ENCODE measurements at regions not wholly inside any gene's neighbourhood (a gene's known extent, or its start where the extent isn't known, plus 50 kb on each side); places are given as distances from the start of the nearest gene placed in this dataset.

DNA sequence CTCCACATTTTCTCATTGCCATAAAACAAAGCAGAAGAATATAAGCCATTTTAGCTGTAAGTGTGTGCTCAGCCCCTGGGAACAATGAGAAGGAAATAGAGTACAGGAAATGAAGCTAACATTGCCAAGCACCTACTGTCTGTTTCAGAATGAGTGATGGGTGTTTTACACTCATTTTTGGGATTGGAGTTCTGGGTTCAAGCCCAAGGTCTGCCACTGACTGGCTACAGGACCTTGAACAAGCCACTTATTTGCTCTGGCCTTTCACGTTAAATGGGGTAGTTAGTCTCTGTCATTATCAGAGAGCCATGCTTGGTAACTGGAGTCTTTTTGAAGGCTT lies 80.7 kb upstream of the KAZN start:
- Mint-ChIP-seq H3K4me3 (ENCODE audit: unreplicated experiment) (peak overlapping the region; percentile 35), H3K36me3 (ENCODE audit: insufficient read depth, unreplicated experiment) (peaks cover 6% of the 10 kb centered on the region), H3K27me3 (ENCODE audit: insufficient read depth, unreplicated experiment) (no peaks in the 10 kb centered on the region), H3K9me3 (ENCODE audit: unreplicated experiment) (no peaks in the 10 kb centered on the region), H3K4me1 (ENCODE audit: insufficient read depth, unreplicated experiment) (peaks cover 64% of the 10 kb centered on the region), H3K27ac (ENCODE audit: low read depth, unreplicated experiment) (peak overlapping the region; percentile 86)
- intact Hi-C loops (cut with micrococcal nuclease) = no loop called here
- ChIA-PET POLR2A (interaction anchor here (0.5 to 1.4 kb wide), 5 partner anchors 22 to 347 kb away, joined by 3 to 6 read pairs (median 3); no protein-coding TSS in a partner anchor), CTCF (interaction anchor here (0.6 to 1.0 kb wide), 2 partner anchors 56 to 510 kb away, joined by 3 read pairs; no protein-coding TSS in a partner anchor)
- BruUV-seq (replicated peaks) = TSS peak; percentile 85
- DNase-seq (ENCODE audit: unreplicated experiment) = no peak
- TF ChIP-seq, protein P1, sequence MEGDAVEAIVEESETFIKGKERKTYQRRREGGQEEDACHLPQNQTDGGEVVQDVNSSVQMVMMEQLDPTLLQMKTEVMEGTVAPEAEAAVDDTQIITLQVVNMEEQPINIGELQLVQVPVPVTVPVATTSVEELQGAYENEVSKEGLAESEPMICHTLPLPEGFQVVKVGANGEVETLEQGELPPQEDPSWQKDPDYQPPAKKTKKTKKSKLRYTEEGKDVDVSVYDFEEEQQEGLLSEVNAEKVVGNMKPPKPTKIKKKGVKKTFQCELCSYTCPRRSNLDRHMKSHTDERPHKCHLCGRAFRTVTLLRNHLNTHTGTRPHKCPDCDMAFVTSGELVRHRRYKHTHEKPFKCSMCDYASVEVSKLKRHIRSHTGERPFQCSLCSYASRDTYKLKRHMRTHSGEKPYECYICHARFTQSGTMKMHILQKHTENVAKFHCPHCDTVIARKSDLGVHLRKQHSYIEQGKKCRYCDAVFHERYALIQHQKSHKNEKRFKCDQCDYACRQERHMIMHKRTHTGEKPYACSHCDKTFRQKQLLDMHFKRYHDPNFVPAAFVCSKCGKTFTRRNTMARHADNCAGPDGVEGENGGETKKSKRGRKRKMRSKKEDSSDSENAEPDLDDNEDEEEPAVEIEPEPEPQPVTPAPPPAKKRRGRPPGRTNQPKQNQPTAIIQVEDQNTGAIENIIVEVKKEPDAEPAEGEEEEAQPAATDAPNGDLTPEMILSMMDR (IDR thresholded peaks at IDR 0.05; ENCODE audit: unreplicated experiment) = no peak

DNA sequence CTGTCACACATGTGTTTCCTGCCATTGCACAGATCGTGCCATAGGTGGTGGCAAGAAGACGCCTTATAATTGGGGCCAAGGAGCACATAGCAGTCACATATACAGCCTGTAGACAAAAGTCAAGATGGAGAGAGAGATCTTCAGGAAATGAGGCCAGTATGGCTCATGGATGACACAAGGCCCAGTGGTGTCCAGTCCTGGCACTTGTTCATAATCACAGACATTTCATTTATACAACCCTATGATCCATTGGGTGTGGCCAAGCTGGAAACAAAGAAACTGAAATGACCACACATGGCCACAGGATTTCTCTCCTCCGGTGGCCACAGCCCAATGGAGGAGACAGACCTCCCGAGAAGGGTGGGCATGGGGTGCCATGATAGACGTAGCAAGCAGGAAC lies 78.5 kb upstream of the KAZN start:
- intact Hi-C loops (cut with micrococcal nuclease) = no loop called here
- H3K27me3 Mint-ChIP-seq (ENCODE audit: insufficient read depth, unreplicated experiment) = no peaks in the 10 kb centered on the region
- no peak for DNase-seq (ENCODE audit: unreplicated experiment)
- TF ChIP-seq, protein P1 (IDR thresholded peaks at IDR 0.05; ENCODE audit: unreplicated experiment) = no peak
- H3K4me1 Mint-ChIP-seq (ENCODE audit: insufficient read depth, unreplicated experiment) = peaks cover 71% of the 10 kb centered on the region
- H3K4me3 Mint-ChIP-seq (ENCODE audit: unreplicated experiment) = no peak overlapping the region
- POLR2A ChIA-PET = interaction anchor here (0.6 to 4.4 kb wide), 8 partner anchors 9 to 551 kb away, joined by 3 to 22 read pairs (median 3); no protein-coding TSS in a partner anchor
- no TSS peak for BruUV-seq (replicated peaks)
- peaks cover 4% of the 10 kb centered on the region for H3K36me3 Mint-ChIP-seq (ENCODE audit: insufficient read depth, unreplicated experiment)
- H3K9me3 Mint-ChIP-seq (ENCODE audit: unreplicated experiment) = no peaks in the 10 kb centered on the region
- peak overlapping the region; percentile 97 for H3K27ac Mint-ChIP-seq (ENCODE audit: low read depth, unreplicated experiment)
- CTCF ChIA-PET = interaction anchor here (0.5 to 0.6 kb wide), 4 partner anchors 8 to 1061 kb away, joined by 3 read pairs; no protein-coding TSS in a partner anchor

DNA sequence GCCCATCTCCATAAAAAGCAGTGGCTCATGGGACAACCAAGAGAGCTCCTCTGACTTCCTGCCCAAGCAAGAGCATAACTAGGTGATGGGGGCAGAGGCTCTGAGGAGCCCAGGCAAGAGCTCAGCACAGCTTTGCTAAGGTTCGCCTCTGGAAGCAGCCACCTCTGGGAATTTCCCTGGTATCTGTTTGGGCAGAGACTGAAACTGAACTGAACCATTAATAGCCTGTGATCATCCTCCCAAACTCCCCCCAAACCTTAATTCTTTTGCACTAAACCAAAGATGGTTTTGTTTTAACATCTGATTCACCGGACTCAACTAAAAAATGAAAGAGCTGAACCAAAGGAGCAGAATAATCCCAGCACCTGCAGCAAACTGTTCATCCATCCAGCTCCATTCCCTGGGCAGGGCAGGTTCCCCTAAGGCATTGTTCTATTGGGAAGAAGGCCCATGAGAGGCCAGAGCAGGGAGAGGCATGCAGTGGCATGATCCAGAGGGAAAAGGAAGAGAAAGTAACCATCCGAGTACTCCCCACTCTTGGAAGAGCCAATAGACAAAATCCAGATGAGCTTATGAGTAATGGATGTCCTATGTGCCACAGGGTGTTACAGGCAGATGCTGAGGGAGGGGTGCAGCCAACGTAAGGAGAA lies 77.8 kb upstream of the KAZN start:
- BruUV-seq (replicated peaks) = no TSS peak
- Mint-ChIP-seq H3K27me3 (ENCODE audit: insufficient read depth, unreplicated experiment) (no peaks in the 10 kb centered on the region), H3K4me1 (ENCODE audit: insufficient read depth, unreplicated experiment) (peaks cover 70% of the 10 kb centered on the region), H3K36me3 (ENCODE audit: insufficient read depth, unreplicated experiment) (no peaks in the 10 kb centered on the region), H3K9me3 (ENCODE audit: unreplicated experiment) (no peaks in the 10 kb centered on the region), H3K4me3 (ENCODE audit: unreplicated experiment) (peak overlapping the region; percentile 4), H3K27ac (ENCODE audit: low read depth, unreplicated experiment) (peak overlapping the region; percentile 97)
- peak; percentile 69 for DNase-seq (ENCODE audit: unreplicated experiment)
- TF ChIP-seq, protein P1 (IDR thresholded peaks at IDR 0.05; ENCODE audit: unreplicated experiment) = no peak
- intact Hi-C loops (cut with micrococcal nuclease) = no loop called here
- POLR2A ChIA-PET = interaction anchor here (0.6 to 4.4 kb wide), 11 partner anchors 11 to 383 kb away, joined by 3 to 22 read pairs (median 3); no protein-coding TSS in a partner anchor
- CTCF ChIA-PET = interaction anchor here (0.5 to 1.2 kb wide), 5 partner anchors 78 to 1061 kb away, joined by 3 to 4 read pairs (median 3); no protein-coding TSS in a partner anchor

DNA sequence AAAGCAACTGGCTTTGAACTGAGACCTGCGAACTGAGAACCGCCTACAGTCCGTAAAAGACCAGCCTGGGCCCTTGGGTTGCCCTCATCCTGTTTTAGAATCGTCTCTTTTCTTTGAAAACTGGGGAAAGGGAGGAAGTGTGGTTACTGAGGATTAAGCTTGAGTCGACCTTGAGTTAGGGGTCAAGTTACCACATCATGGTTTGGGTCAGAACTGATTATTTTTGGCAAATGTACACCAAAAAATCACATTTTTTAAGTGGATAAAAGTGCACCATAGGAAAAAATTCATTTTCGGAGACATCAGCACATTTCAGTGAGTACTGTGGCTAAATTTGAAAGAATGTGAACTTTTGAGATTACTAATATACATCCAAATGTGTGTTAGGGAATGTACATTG lies 76.9 kb upstream of the KAZN start:
- peaks cover 68% of the 10 kb centered on the region for H3K4me1 Mint-ChIP-seq (ENCODE audit: insufficient read depth, unreplicated experiment)
- no TSS peak for BruUV-seq (replicated peaks)

More for the DNA sequence above, 76.9 kb upstream of the KAZN start:
- ChIA-PET POLR2A (interaction anchor here (0.6 to 4.4 kb wide), 12 partner anchors 8 to 764 kb away, joined by 3 to 22 read pairs (median 6); no protein-coding TSS in a partner anchor), CTCF (interaction anchor here (1.2 kb wide), 2 partner anchors 63 to 212 kb away, joined by 3 to 4 read pairs; no protein-coding TSS in a partner anchor)
- Mint-ChIP-seq H3K4me3 (ENCODE audit: unreplicated experiment) (no peak overlapping the region), H3K27ac (ENCODE audit: low read depth, unreplicated experiment) (peak overlapping the region; percentile 97), H3K36me3 (ENCODE audit: insufficient read depth, unreplicated experiment) (no peaks in the 10 kb centered on the region), H3K9me3 (ENCODE audit: unreplicated experiment) (no peaks in the 10 kb centered on the region), H3K27me3 (ENCODE audit: insufficient read depth, unreplicated experiment) (no peaks in the 10 kb centered on the region)
- intact Hi-C loops (cut with micrococcal nuclease) = no loop called here
- TF ChIP-seq, protein P1 (IDR thresholded peaks at IDR 0.05; ENCODE audit: unreplicated experiment) = no peak
- DNase-seq (ENCODE audit: unreplicated experiment) = no peak

Data from MCF 10A (cell line).